Smooth muscle cell (in vitro differentiated cells): ENCODE measurements at regions not wholly inside any gene's neighbourhood (a gene's known extent, or its start where the extent isn't known, plus 50 kb on each side); places are given as distances from the start of the nearest gene placed in this dataset.

Experiments
- DNase-seq: peaks from one replicate; lab custom pipeline; 2025; ENCODE audit not compliant: unreplicated experiment; lab: John Stamatoyannopoulos, UW
- H2AFZ ChIP-seq: fragments of 200-600 bp; sonication (generic); 2 replicates; pipeline ENCODE4 v1.6.0; 2016; ENCODE audit warnings: antibody characterized with exemption, low read depth, mild to moderate bottlenecking
- H3F3A ChIP-seq: fragments of 200-600 bp; sonication (generic); 2 replicates; pipeline ENCODE4 v1.6.0; 2017; ENCODE audit warnings: antibody characterized with exemption, low read depth
- H3K27ac ChIP-seq: fragments of 200-600 bp; sonication (generic); 2 replicates; pipeline ENCODE4 v1.5.1; 2016; ENCODE audit warnings: low read depth, mild to moderate bottlenecking
- H3K27me3 ChIP-seq: fragments of 200-600 bp; sonication (generic); 2 replicates; pipeline ENCODE4 v1.6.1; 2016; ENCODE audit warnings: low read depth, mild to moderate bottlenecking
- H3K36me3 ChIP-seq: fragments of 200-600 bp; sonication (generic); 2 replicates; pipeline ENCODE4 v1.5.1; 2016; ENCODE audit warnings: low read depth
- H3K4me1 ChIP-seq: fragments of 200-600 bp; sonication (generic); 2 replicates; pipeline ENCODE4 v1.5.1; 2016; ENCODE audit warnings: low read depth
- H3K4me2 ChIP-seq: fragments of 200-600 bp; sonication (generic); 2 replicates; pipeline ENCODE4 v1.6.0; 2016; ENCODE audit warnings: mild to moderate bottlenecking
- H3K4me3 ChIP-seq: fragments of 200-600 bp; sonication (generic); 2 replicates; pipeline ENCODE4 v1.5.1; 2016; ENCODE audit warnings: mild to moderate bottlenecking
- H3K79me2 ChIP-seq: fragments of 200-600 bp; sonication (generic); 2 replicates; pipeline ENCODE4 v1.6.0; 2016; ENCODE audit warnings: low read depth, mild to moderate bottlenecking
- H3K9ac ChIP-seq: fragments of 200-600 bp; sonication (generic); 2 replicates; pipeline ENCODE4 v1.6.0; 2016; ENCODE audit warnings: low read depth
- H3K9me3 ChIP-seq: fragments of 200-600 bp; sonication (generic); replicated peaks from 2 replicates; pipeline ENCODE4 v1.5.1; 2016; ENCODE audit warnings: low read depth
- H4K20me1 ChIP-seq: fragments of 200-600 bp; sonication (generic); 2 replicates; pipeline ENCODE4 v1.6.0; 2016; ENCODE audit warnings: low read depth
- CTCF ChIP-seq: fragments of 200-600 bp; sonication (generic); IDR thresholded peaks from 2 replicates; pipeline ENCODE4 v1.5.1; 2017; ENCODE audit warnings: borderline replicate concordance, mild to moderate bottlenecking, antibody characterized with exemption; ENCODE audit not compliant: insufficient read depth, poor library complexity, severe bottlenecking
- WGBS: methylation state at CpG from one replicate; pipeline ENCODE4 v1.1.7; 2016; ENCODE audit warnings: low lambda C conversion rate; 5-methylcytosine and 5-hydroxymethylcytosine counted together

DNA sequence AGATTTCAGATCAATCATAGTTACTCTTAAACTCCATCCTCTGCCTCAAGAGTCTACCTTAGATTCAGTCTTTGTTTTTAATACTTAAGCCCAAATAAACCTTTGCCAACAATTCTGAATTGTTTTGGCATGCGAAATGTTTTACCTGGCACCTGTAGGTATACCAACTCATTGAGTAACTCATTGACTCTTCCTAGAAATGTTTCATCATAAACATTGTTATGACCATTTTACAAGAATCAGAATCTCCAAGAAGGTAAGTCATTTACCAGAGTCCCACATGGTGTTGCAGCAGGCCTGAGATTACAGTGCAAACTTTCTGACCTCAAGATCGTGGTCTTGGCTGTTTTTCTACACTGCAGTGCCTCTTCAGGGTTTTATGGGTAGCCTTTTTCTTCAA, 750.4 kb downstream of the BRINP1 start:
- no peak for DNase-seq
- no peaks in the 10 kb centered on the region for H3K4me1 ChIP-seq

DNA sequence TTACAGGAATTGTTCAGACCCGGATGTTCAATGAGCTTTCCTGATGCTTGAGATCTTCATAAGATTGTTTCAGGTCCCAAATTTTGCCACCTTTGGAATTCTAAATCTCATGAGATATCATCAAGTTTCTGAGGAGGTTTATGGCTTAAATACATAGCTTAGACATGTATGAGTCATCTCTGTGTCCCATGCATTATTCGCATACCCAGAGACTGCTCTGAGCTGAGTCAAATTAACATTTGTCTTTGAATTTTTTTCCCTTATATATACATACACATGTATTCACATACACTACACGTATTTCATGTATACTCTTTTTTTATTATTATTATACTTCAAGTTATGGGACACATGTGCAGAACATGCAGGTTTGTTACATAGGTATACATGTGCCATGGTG, 744.6 kb downstream of the BRINP1 start:
- WGBS: 74% methylated on average over 3 of the region's 3 CpGs

More for the DNA sequence above, 750.4 kb downstream of the BRINP1 start:
- H2AFZ ChIP-seq: no peak overlapping the region
- H3K9me3 ChIP-seq: no peaks in the 10 kb centered on the region
- H3K36me3 ChIP-seq: no peaks in the 10 kb centered on the region
- H3K9ac ChIP-seq: no peak overlapping the region
- H3K4me3 ChIP-seq: no peak overlapping the region
- H4K20me1 ChIP-seq: no peaks in the 10 kb centered on the region
- WGBS: 87% methylated on average over 2 of the region's 2 CpGs
- H3K79me2 ChIP-seq: no peaks in the 10 kb centered on the region
- no peaks in the 10 kb centered on the region for H3F3A ChIP-seq
- H3K4me2 ChIP-seq: no peak overlapping the region
- H3K27ac ChIP-seq: no peak overlapping the region
- H3K27me3 ChIP-seq: no peaks in the 10 kb centered on the region
- no peak for TF ChIP-seq CTCF

DNA sequence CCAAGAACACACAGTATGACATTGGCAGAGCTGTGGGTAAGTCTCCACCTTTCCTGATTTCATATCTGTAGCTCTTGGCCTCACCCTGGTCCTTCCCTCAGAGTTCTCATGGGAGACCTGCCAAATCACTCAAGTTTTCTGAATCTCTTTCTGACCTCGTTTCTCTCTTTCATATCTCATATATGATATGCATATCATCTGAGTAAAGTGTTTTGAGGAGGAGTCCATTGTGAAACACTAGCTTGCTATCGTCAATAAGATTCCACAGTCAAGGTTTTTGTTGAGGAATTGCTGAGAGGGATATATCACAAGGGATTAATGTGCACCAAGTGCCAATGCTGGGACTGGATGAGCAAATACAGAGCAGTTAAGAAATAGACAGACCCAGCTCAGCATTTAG, 739.2 kb downstream of the BRINP1 start:
- DNase-seq: no peak
- WGBS: 66% methylated on average over 2 of the region's 2 CpGs
- Histone ChIP-seq H2AFZ (no peak overlapping the region), H3K27ac (no peak overlapping the region), H3F3A (no peaks in the 10 kb centered on the region), H3K27me3 (no peaks in the 10 kb centered on the region), H3K9me3 (no peaks in the 10 kb centered on the region), H3K9ac (no peak overlapping the region), H3K4me3 (no peak overlapping the region), H4K20me1 (no peaks in the 10 kb centered on the region), H3K4me1 (no peaks in the 10 kb centered on the region), H3K79me2 (no peaks in the 10 kb centered on the region), H3K36me3 (no peaks in the 10 kb centered on the region), H3K4me2 (no peak overlapping the region)
- no peak for TF ChIP-seq CTCF

More for the DNA sequence above, 744.6 kb downstream of the BRINP1 start:
- no peaks in the 10 kb centered on the region for H3K36me3 ChIP-seq
- H2AFZ ChIP-seq: no peak overlapping the region
- DNase-seq: no peak
- no peaks in the 10 kb centered on the region for H3K4me1 ChIP-seq
- no peak overlapping the region for H3K4me2 ChIP-seq
- no peaks in the 10 kb centered on the region for H3K27me3 ChIP-seq
- H3K27ac ChIP-seq: no peak overlapping the region
- TF ChIP-seq CTCF: no peak
- no peaks in the 10 kb centered on the region for H3K9me3 ChIP-seq
- no peaks in the 10 kb centered on the region for H3F3A ChIP-seq
- no peaks in the 10 kb centered on the region for H3K79me2 ChIP-seq
- no peak overlapping the region for H3K4me3 ChIP-seq
- no peaks in the 10 kb centered on the region for H4K20me1 ChIP-seq
- no peak overlapping the region for H3K9ac ChIP-seq

GRCh38 chr9:118630931-118631595, 738.2 kb downstream of the BRINP1 start:
- no peaks in the 10 kb centered on the region for H4K20me1 ChIP-seq
- 94% methylated on average over 2 of the region's 2 CpGs for WGBS
- no peak overlapping the region for H3K4me2 ChIP-seq
- H3K9me3 ChIP-seq: no peaks in the 10 kb centered on the region
- TF ChIP-seq CTCF: no peak
- no peaks in the 10 kb centered on the region for H3K36me3 ChIP-seq
- DNase-seq: no peak
- H3K4me1 ChIP-seq: no peaks in the 10 kb centered on the region
- H3F3A ChIP-seq: no peaks in the 10 kb centered on the region
- no peak overlapping the region for H2AFZ ChIP-seq
- H3K9ac ChIP-seq: no peak overlapping the region
- H3K79me2 ChIP-seq: no peaks in the 10 kb centered on the region
- no peak overlapping the region for H3K4me3 ChIP-seq
- no peaks in the 10 kb centered on the region for H3K27me3 ChIP-seq
- no peak overlapping the region for H3K27ac ChIP-seq
